ENCODE measurements at regions not wholly inside any gene's neighbourhood (a gene's known extent, or its start where the extent isn't known, plus 50 kb on each side); places are given as distances from the start of the nearest gene placed in this dataset.
"Not testable (repeated sequence)": the region's sequence is repeated elsewhere in the genome, so short reads cannot be mapped to it uniquely, and the experiment has no call there.

GRCh38 chr2:201946746-201947145, 86.9 kb upstream of the FZD7 start:
- H3K9me3 ChIP-seq (ENCODE audit: control insufficient read depth, insufficient read depth, low read length); H3K4me3 ChIP-seq (ENCODE audit: low read depth, low read length); CTCF ChIA-PET; H3K27ac ChIP-seq (ENCODE audit: low read depth, low read length); DNase-seq (ENCODE audit: low read depth, low spot score); H3K27me3 ChIP-seq (ENCODE audit: control insufficient read depth, insufficient read depth, low read length): not testable (repeated sequence)
- POLR2A ChIA-PET = interaction anchor here (0.6 kb wide), 1 partner anchor 262 kb away, joined by 3 read pairs; no protein-coding TSS in a partner anchor

- H3K9me3 ChIP-seq (ENCODE audit: control insufficient read depth, insufficient read depth, low read length) = no peaks in the 10 kb centered on the region
- ChIA-PET POLR2A (no interaction called here), CTCF (no interaction called here)
- H3K27me3 ChIP-seq (ENCODE audit: control insufficient read depth, insufficient read depth, low read length) = no peaks in the 10 kb centered on the region
- H3K4me3 ChIP-seq (ENCODE audit: low read depth, low read length) = no peak overlapping the region
- H3K27ac ChIP-seq (ENCODE audit: low read depth, low read length) = no peak overlapping the region
- DNase-seq (ENCODE audit: low read depth, low spot score) = no peak
- no peak for TF ChIP-seq CTCF (IDR thresholded peaks at IDR 0.05; ENCODE audit: low read depth, low read length)
These were observed 86.4 kb upstream of the FZD7 start for GRCh38 chr2:201947287-201947686.

GRCh38 chr2:201949181-201949926, 84.3 kb upstream of the FZD7 start:
- no peaks in the 10 kb centered on the region for H3K27me3 ChIP-seq (ENCODE audit: control insufficient read depth, insufficient read depth, low read length)
- no peak overlapping the region for H3K27ac ChIP-seq (ENCODE audit: low read depth, low read length)
- DNase-seq (ENCODE audit: low read depth, low spot score) = no peak
- POLR2A ChIA-PET = no interaction called here
- CTCF ChIA-PET = interaction anchor here (1.0 kb wide), 1 partner anchor 17 kb away, joined by 3 read pairs; no protein-coding TSS in a partner anchor
- no peak overlapping the region for H3K4me3 ChIP-seq (ENCODE audit: low read depth, low read length)
- H3K9me3 ChIP-seq (ENCODE audit: control insufficient read depth, insufficient read depth, low read length) = no peaks in the 10 kb centered on the region
- no peak for TF ChIP-seq CTCF (IDR thresholded peaks at IDR 0.05; ENCODE audit: low read depth, low read length)

GRCh38 chr2:201949927-201950246, 83.8 kb upstream of the FZD7 start:
- POLR2A ChIA-PET = interaction anchor here (0.9 kb wide), 1 partner anchor 9 kb away, joined by 7 read pairs; no protein-coding TSS in a partner anchor
- no peak for TF ChIP-seq CTCF (IDR thresholded peaks at IDR 0.05; ENCODE audit: low read depth, low read length)
- DNase-seq (ENCODE audit: low read depth, low spot score) = no peak
- CTCF ChIA-PET = no interaction called here
- H3K27me3 ChIP-seq (ENCODE audit: control insufficient read depth, insufficient read depth, low read length) = no peaks in the 10 kb centered on the region
- H3K9me3 ChIP-seq (ENCODE audit: control insufficient read depth, insufficient read depth, low read length) = no peaks in the 10 kb centered on the region
- H3K27ac ChIP-seq (ENCODE audit: low read depth, low read length) = no peak overlapping the region
- H3K4me3 ChIP-seq (ENCODE audit: low read depth, low read length) = no peak overlapping the region

- H3K9me3 ChIP-seq (ENCODE audit: control insufficient read depth, insufficient read depth, low read length) = no peaks in the 10 kb centered on the region
- no peaks in the 10 kb centered on the region for H3K27me3 ChIP-seq (ENCODE audit: control insufficient read depth, insufficient read depth, low read length)
- ChIA-PET POLR2A (interaction anchor here (0.9 kb wide), 1 partner anchor 8 kb away, joined by 7 read pairs; no protein-coding TSS in a partner anchor), CTCF (no interaction called here)
- no peak for DNase-seq (ENCODE audit: low read depth, low spot score)
- H3K4me3 ChIP-seq (ENCODE audit: low read depth, low read length) = no peak overlapping the region
- TF ChIP-seq CTCF (IDR thresholded peaks at IDR 0.05; ENCODE audit: low read depth, low read length) = no peak
- no peak overlapping the region for H3K27ac ChIP-seq (ENCODE audit: low read depth, low read length)
These were observed 83.0 kb upstream of the FZD7 start for GRCh38 chr2:201950606-201951005.
